Astrocyte (in vitro differentiated cells and primary cell): ENCODE measurements at regions not wholly inside any gene's neighbourhood (a gene's known extent, or its start where the extent isn't known, plus 50 kb on each side); places are given as distances from the start of the nearest gene placed in this dataset.

Experiments
- DNase-seq: peaks from one replicate; pipeline ENCODE4 v3.0.0-alpha.2; 2010; ENCODE audit warnings: low read depth
- FAIRE-seq: peaks from 2 replicates; lab custom pipeline; 2011; peaks lifted over from hg19 to GRCh38; lab: Jason Lieb, UNC
- H2AFZ ChIP-seq: 2 replicates; pipeline ENCODE4 v1.6.0; 2012; ENCODE audit warnings: low read depth, low read length, inconsistent platforms
- H3K27ac ChIP-seq: 2 replicates; pipeline ENCODE4 v1.5.1; 2011; ENCODE audit warnings: low read depth, low read length, inconsistent platforms
- H3K27me3 ChIP-seq: 2 replicates; pipeline ENCODE4 v1.6.0; 2011; ENCODE audit warnings: low read length, inconsistent platforms; ENCODE audit not compliant: insufficient read depth
- H3K36me3 ChIP-seq: 2 replicates; pipeline ENCODE4 v1.5.1; 2011; ENCODE audit warnings: low read length, inconsistent platforms; ENCODE audit not compliant: insufficient read depth
- H3K4me1 ChIP-seq: 2 replicates; pipeline ENCODE4 v1.5.1; 2011; ENCODE audit warnings: low read length, inconsistent platforms; ENCODE audit not compliant: insufficient read depth
- H3K4me2 ChIP-seq: 2 replicates; pipeline ENCODE4 v1.6.0; 2012; ENCODE audit warnings: low read length, inconsistent platforms
- H3K4me3 ChIP-seq: 2 replicates; pipeline ENCODE4 v1.5.1; 2011; ENCODE audit warnings: low read depth, mild to moderate bottlenecking, low read length, inconsistent platforms; ENCODE audit not compliant: insufficient read depth
- H3K79me2 ChIP-seq: 2 replicates; pipeline ENCODE4 v1.6.0; 2012; ENCODE audit warnings: mild to moderate bottlenecking, low read length, inconsistent platforms; ENCODE audit not compliant: insufficient read depth
- H3K9ac ChIP-seq: 2 replicates; pipeline ENCODE4 v1.6.0; 2012; ENCODE audit warnings: mild to moderate bottlenecking, low read length, inconsistent platforms
- H3K9me3 ChIP-seq: 2 replicates; pipeline ENCODE4 v1.5.1; 2012; ENCODE audit warnings: low read depth, mild to moderate bottlenecking, low read length, inconsistent platforms; ENCODE audit not compliant: insufficient read depth
- H4K20me1 ChIP-seq: 2 replicates; pipeline ENCODE4 v1.6.0; 2012; ENCODE audit warnings: low read length, inconsistent platforms; ENCODE audit not compliant: insufficient read depth
- H3K27ac Mint-ChIP-seq: one replicate; pipeline ENCODE4 v1.8.0; 2021; ENCODE audit warnings: mild to moderate bottlenecking, mixed read lengths; ENCODE audit not compliant: unreplicated experiment
- H3K27me3 Mint-ChIP-seq: one replicate; pipeline ENCODE4 v1.8.0; 2021; ENCODE audit warnings: low read depth, mixed read lengths; ENCODE audit not compliant: unreplicated experiment
- H3K36me3 Mint-ChIP-seq: one replicate; pipeline ENCODE4 v1.8.0; 2021; ENCODE audit warnings: low read depth, mixed read lengths; ENCODE audit not compliant: unreplicated experiment
- H3K4me1 Mint-ChIP-seq: one replicate; pipeline ENCODE4 v1.8.0; 2021; ENCODE audit warnings: low read depth, mixed read lengths; ENCODE audit not compliant: unreplicated experiment
- H3K4me3 Mint-ChIP-seq: one replicate; pipeline ENCODE4 v1.8.0; 2021; ENCODE audit warnings: mild to moderate bottlenecking, moderate library complexity, mixed read lengths; ENCODE audit not compliant: unreplicated experiment
- H3K9me3 Mint-ChIP-seq: one replicate; pipeline ENCODE4 v1.8.0; 2021; ENCODE audit warnings: mild to moderate bottlenecking, mixed read lengths; ENCODE audit not compliant: unreplicated experiment
- EZH2 ChIP-seq: IDR thresholded peaks from 2 replicates; pipeline ENCODE4 v1.6.1; 2012; ENCODE audit warnings: mild to moderate bottlenecking, low read length, inconsistent platforms; ENCODE audit not compliant: insufficient read depth
- TF ChIP-seq, protein P1 (sequence below): IDR thresholded peaks from 2 replicates; pipeline ENCODE4 v1.5.1; 2011; ENCODE audit warnings: low read depth, mild to moderate bottlenecking, inconsistent platforms, low read length, moderate library complexity; ENCODE audit not compliant: insufficient read depth

DNA sequence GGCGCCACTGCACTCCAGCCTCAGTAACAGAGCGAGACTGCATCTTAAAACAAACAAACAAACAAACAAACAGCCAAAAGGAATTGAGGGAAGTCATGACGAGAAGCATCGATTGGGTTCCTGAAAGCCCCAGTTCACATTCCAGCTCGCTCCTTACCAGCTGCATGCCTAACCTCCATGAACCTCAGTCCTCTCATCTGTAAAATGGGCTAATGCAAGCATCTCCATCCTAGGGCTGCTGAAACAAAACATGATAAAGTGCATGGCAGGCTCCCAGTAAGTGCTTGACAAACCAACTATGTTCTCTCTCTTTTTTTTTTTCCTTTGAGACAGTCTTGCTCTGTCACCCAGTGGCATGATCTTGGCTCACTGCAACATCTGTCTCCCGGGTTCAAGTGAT, 79.7 kb upstream of the DISP3 start:
- Histone ChIP-seq H3K9ac (no peak overlapping the region), H3K9me3 (no peaks in the 10 kb centered on the region), H4K20me1 (no peaks in the 10 kb centered on the region), H3K27ac (no peak overlapping the region), H3K79me2 (no peaks in the 10 kb centered on the region), H2AFZ (no peak overlapping the region), H3K4me1 (no peaks in the 10 kb centered on the region), H3K27me3 (no peaks in the 10 kb centered on the region), H3K4me2 (no peak overlapping the region), H3K4me3 (no peak overlapping the region), H3K36me3 (no peaks in the 10 kb centered on the region)
- peaks cover 50% of the 10 kb centered on the region for H3K27me3 Mint-ChIP-seq
- FAIRE-seq, result no peak
- no peak overlapping the region for H3K27ac Mint-ChIP-seq
- TF ChIP-seq EZH2, result no peak
- TF ChIP-seq, protein P1, sequence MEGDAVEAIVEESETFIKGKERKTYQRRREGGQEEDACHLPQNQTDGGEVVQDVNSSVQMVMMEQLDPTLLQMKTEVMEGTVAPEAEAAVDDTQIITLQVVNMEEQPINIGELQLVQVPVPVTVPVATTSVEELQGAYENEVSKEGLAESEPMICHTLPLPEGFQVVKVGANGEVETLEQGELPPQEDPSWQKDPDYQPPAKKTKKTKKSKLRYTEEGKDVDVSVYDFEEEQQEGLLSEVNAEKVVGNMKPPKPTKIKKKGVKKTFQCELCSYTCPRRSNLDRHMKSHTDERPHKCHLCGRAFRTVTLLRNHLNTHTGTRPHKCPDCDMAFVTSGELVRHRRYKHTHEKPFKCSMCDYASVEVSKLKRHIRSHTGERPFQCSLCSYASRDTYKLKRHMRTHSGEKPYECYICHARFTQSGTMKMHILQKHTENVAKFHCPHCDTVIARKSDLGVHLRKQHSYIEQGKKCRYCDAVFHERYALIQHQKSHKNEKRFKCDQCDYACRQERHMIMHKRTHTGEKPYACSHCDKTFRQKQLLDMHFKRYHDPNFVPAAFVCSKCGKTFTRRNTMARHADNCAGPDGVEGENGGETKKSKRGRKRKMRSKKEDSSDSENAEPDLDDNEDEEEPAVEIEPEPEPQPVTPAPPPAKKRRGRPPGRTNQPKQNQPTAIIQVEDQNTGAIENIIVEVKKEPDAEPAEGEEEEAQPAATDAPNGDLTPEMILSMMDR, result no peak
- H3K4me1 Mint-ChIP-seq, result no peaks in the 10 kb centered on the region
- DNase-seq, result no peak
- no peak overlapping the region for H3K4me3 Mint-ChIP-seq
- no peaks in the 10 kb centered on the region for H3K36me3 Mint-ChIP-seq
- H3K9me3 Mint-ChIP-seq, result peaks cover 1% of the 10 kb centered on the region

- FAIRE-seq (no peak), DNase-seq (no peak)
- H3K27me3 ChIP-seq, result no peaks in the 10 kb centered on the region
- H3K4me2 ChIP-seq, result no peak overlapping the region
- no peak overlapping the region for H3K4me3 Mint-ChIP-seq
- no peaks in the 10 kb centered on the region for H3K36me3 Mint-ChIP-seq
- no peak overlapping the region for H3K27ac Mint-ChIP-seq
- H3K4me1 Mint-ChIP-seq, result no peaks in the 10 kb centered on the region
- H3K9ac ChIP-seq, result no peak overlapping the region
- H2AFZ ChIP-seq, result no peak overlapping the region
- H4K20me1 ChIP-seq, result no peaks in the 10 kb centered on the region
- H3K4me3 ChIP-seq, result no peak overlapping the region
- H3K9me3 ChIP-seq, result no peaks in the 10 kb centered on the region
- H3K36me3 ChIP-seq, result no peaks in the 10 kb centered on the region
- peaks cover 44% of the 10 kb centered on the region for H3K27me3 Mint-ChIP-seq
- H3K4me1 ChIP-seq, result no peaks in the 10 kb centered on the region
- peaks cover 1% of the 10 kb centered on the region for H3K9me3 Mint-ChIP-seq
- TF ChIP-seq EZH2, result no peak
- TF ChIP-seq, protein P1, result no peak
- no peak overlapping the region for H3K27ac ChIP-seq
- no peaks in the 10 kb centered on the region for H3K79me2 ChIP-seq
These were observed 78.8 kb upstream of the DISP3 start for GRCh38 chr1:11400155-11400554.

- H3K36me3 Mint-ChIP-seq, result no peaks in the 10 kb centered on the region
- Histone ChIP-seq H3K9ac (no peak overlapping the region), H3K79me2 (no peaks in the 10 kb centered on the region), H3K36me3 (no peaks in the 10 kb centered on the region), H3K4me2 (no peak overlapping the region), H3K4me1 (no peaks in the 10 kb centered on the region), H2AFZ (no peak overlapping the region), H3K9me3 (no peaks in the 10 kb centered on the region), H3K4me3 (no peak overlapping the region), H4K20me1 (no peaks in the 10 kb centered on the region), H3K27me3 (no peaks in the 10 kb centered on the region), H3K27ac (no peak overlapping the region)
- H3K9me3 Mint-ChIP-seq, result peaks cover 1% of the 10 kb centered on the region
- no peaks in the 10 kb centered on the region for H3K4me1 Mint-ChIP-seq
- no peak overlapping the region for H3K4me3 Mint-ChIP-seq
- FAIRE-seq, result no peak
- DNase-seq, result no peak
- no peak overlapping the region for H3K27ac Mint-ChIP-seq
- TF ChIP-seq EZH2, result no peak
- TF ChIP-seq, protein P1, result no peak
- H3K27me3 Mint-ChIP-seq, result peaks cover 42% of the 10 kb centered on the region
These were observed 78.4 kb upstream of the DISP3 start for GRCh38 chr1:11400567-11400966.
